Upper lobe of left lung (tissue), 6 donors: ENCODE measurements at regions not wholly inside any gene's neighbourhood (a gene's known extent, or its start where the extent isn't known, plus 50 kb on each side); places are given as distances from the start of the nearest gene placed in this dataset.

Experiments used
- ATAC-seq, 2 donors: fragments of 200-7000 bp; cut with Tn5 transposase; one replicate each; pipeline ENCODE4 v1.9.1; 2022; ENCODE audit warnings: mild to moderate bottlenecking in 2 of 2, moderate library complexity in 2 of 2; ENCODE audit not compliant: low FRiP score in 2 of 2
- DNase-seq, 2 donors: peaks; one replicate each; pipeline ENCODE4 v3.0.0-alpha.2; 2019 to 2020
- H3K27ac ChIP-seq, 4 donors: fragments of 200-600 bp; sonication (generic); one replicate each; pipeline ENCODE4 v1.5.1; 2016 to 2019
- H3K27me3 ChIP-seq, 4 donors: fragments of 200-600 bp; sonication (generic); one replicate each; pipeline ENCODE4 v1.5.1; 2017 to 2019
- H3K36me3 ChIP-seq, 4 donors: fragments of 200-600 bp; sonication (generic); one replicate each; pipeline ENCODE4 v1.5.1; 2016 to 2019
- H3K4me1 ChIP-seq, 4 donors: fragments of 200-600 bp; sonication (generic); one replicate each; pipeline ENCODE4 v1.5.1; 2018 to 2019
- H3K4me3 ChIP-seq, 4 donors: fragments of 200-600 bp; sonication (generic); one replicate each; pipeline ENCODE4 v1.5.1; 2017 to 2019; ENCODE audit warnings: mild to moderate bottlenecking in 2 of 4, moderate library complexity in 1 of 4
- H3K9me3 ChIP-seq, 4 donors: fragments of 200-600 bp; sonication (generic); one replicate each; pipeline ENCODE4 v1.5.1; 2018 to 2019
- CTCF ChIP-seq, 6 experiments: fragments of 450-650 bp in 4 of 6; fragments of 200-600 bp in 2 of 6; sonication (generic) in 2 of 6; IDR thresholded peaks; one replicate each; pipeline ENCODE4 v1.5.1; 2016 to 2019; ENCODE audit warnings: antibody characterized with exemption in 6 of 6
- EP300 ChIP-seq, 4 donors: sonication (generic); formaldehyde crosslinking; IDR thresholded peaks; one replicate each; pipeline ENCODE4 v1.5.1; 2017; ENCODE audit warnings: antibody characterized with exemption in 4 of 4, control low read depth in 2 of 4
- POLR2A ChIP-seq, 4 donors: fragments of 450-650 bp; IDR thresholded peaks; one replicate each; pipeline ENCODE4 v1.5.1; 2016 to 2017; ENCODE audit warnings: antibody characterized with exemption in 4 of 4, mild to moderate bottlenecking in 2 of 4
- POLR2AphosphoS5 ChIP-seq, 2 donors: sonication (generic); formaldehyde crosslinking; IDR thresholded peaks; one replicate each; pipeline ENCODE4 v1.5.1; 2017; ENCODE audit warnings: antibody characterized with exemption in 2 of 2
- WGBS, 2 donors: methylation state at CpG; one replicate each; pipeline ENCODE4 v1.1.5; 2017 to 2018; 5-methylcytosine and 5-hydroxymethylcytosine counted together
- donor health status: DM: no; HTN: no; CAD: no; lungs with moderate emphysema.
- donor health status: DM: no; HTN: yes; CAD: no; lungs with severe emphysema.

- no peak overlapping the region for H3K27ac ChIP-seq
- DNase-seq (no peak), ATAC-seq (no peak)
- no peaks in the 10 kb centered on the region for H3K9me3 ChIP-seq
- no peak overlapping the region for H3K4me3 ChIP-seq
- no peaks in the 10 kb centered on the region for H3K36me3 ChIP-seq
- H3K27me3 ChIP-seq = no peaks in the 10 kb centered on the region
- TF ChIP-seq EP300 (IDR thresholded peaks at IDR 0.05) (no peak), POLR2A (IDR thresholded peaks at IDR 0.05) (no peak), POLR2AphosphoS5 (IDR thresholded peaks at IDR 0.05) (no peak)
- WGBS, 2 donors = 82 to 86% methylated on average over 1 of the region's 1 CpG
- no peaks in the 10 kb centered on the region for H3K4me1 ChIP-seq
Measured at GRCh38 chr1:74818241-74818640, 85.3 kb downstream of the TYW3 start.

- no peak overlapping the region for H3K27ac ChIP-seq
- TF ChIP-seq CTCF (IDR thresholded peaks at IDR 0.05) = no peak
- TF ChIP-seq POLR2A (IDR thresholded peaks at IDR 0.05) = no peak
- TF ChIP-seq POLR2AphosphoS5 (IDR thresholded peaks at IDR 0.05) = no peak
- no peak for TF ChIP-seq EP300 (IDR thresholded peaks at IDR 0.05)
- no peaks in the 10 kb centered on the region for H3K9me3 ChIP-seq
- no peaks in the 10 kb centered on the region for H3K4me1 ChIP-seq
- no peaks in the 10 kb centered on the region for H3K36me3 ChIP-seq
- H3K27me3 ChIP-seq = no peaks in the 10 kb centered on the region
- DNase-seq (no peak), ATAC-seq (no peak)
- H3K4me3 ChIP-seq = no peak overlapping the region
- WGBS, 2 donors = 64 to 67% methylated on average over 6 of the region's 6 CpGs
Measured at GRCh38 chr1:74818661-74819456, 85.9 kb downstream of the TYW3 start.

- no peak for ATAC-seq
- Histone ChIP-seq H3K9me3 (no peaks in the 10 kb centered on the region), H3K27ac (no peak overlapping the region), H3K36me3 (no peaks in the 10 kb centered on the region), H3K27me3 (no peaks in the 10 kb centered on the region), H3K4me3 (no peak overlapping the region), H3K4me1 (no peaks in the 10 kb centered on the region)
- no peak for DNase-seq
- TF ChIP-seq EP300 (IDR thresholded peaks at IDR 0.05) (no peak), POLR2AphosphoS5 (IDR thresholded peaks at IDR 0.05) (no peak), POLR2A (IDR thresholded peaks at IDR 0.05) (no peak), CTCF (IDR thresholded peaks at IDR 0.05) (no peak)
- 86% methylated on average over 3 of the region's 3 CpGs for WGBS, 2 donors
Measured at GRCh38 chr1:74822851-74823401, 90.0 kb downstream of the TYW3 start.

- TF ChIP-seq CTCF (IDR thresholded peaks at IDR 0.05) (no peak), POLR2A (IDR thresholded peaks at IDR 0.05) (no peak), POLR2AphosphoS5 (IDR thresholded peaks at IDR 0.05) (no peak), EP300 (IDR thresholded peaks at IDR 0.05) (no peak)
- no peak for DNase-seq
- H3K4me1 ChIP-seq = no peaks in the 10 kb centered on the region
- H3K27me3 ChIP-seq = no peaks in the 10 kb centered on the region
- no peaks in the 10 kb centered on the region for H3K9me3 ChIP-seq
- WGBS, 2 donors = 78 to 90% methylated on average over 4 of the region's 4 CpGs
- H3K27ac ChIP-seq = no peak overlapping the region
- H3K36me3 ChIP-seq = no peaks in the 10 kb centered on the region
- H3K4me3 ChIP-seq = no peak overlapping the region
- no peak for ATAC-seq
Measured at GRCh38 chr1:74824497-74825107, 91.7 kb downstream of the TYW3 start.

GRCh38 chr1:74830766-74831165, 97.8 kb downstream of the TYW3 start:
- TF ChIP-seq CTCF (IDR thresholded peaks at IDR 0.05) (no peak), POLR2AphosphoS5 (IDR thresholded peaks at IDR 0.05) (no peak), POLR2A (IDR thresholded peaks at IDR 0.05) (no peak), EP300 (IDR thresholded peaks at IDR 0.05) (no peak)

More at GRCh38 chr1:74830766-74831165, 97.8 kb downstream of the TYW3 start:
- no peaks in the 10 kb centered on the region for H3K36me3 ChIP-seq
- no peak overlapping the region for H3K4me3 ChIP-seq
- DNase-seq (no peak), ATAC-seq (no peak)
- WGBS, 2 donors = 60 to 82% methylated on average over 2 of the region's 2 CpGs
- no peak overlapping the region for H3K27ac ChIP-seq
- H3K4me1 ChIP-seq = no peaks in the 10 kb centered on the region
- no peaks in the 10 kb centered on the region for H3K27me3 ChIP-seq
- no peaks in the 10 kb centered on the region for H3K9me3 ChIP-seq
